ENCODE measurements at regions not wholly inside any gene's neighbourhood (a gene's known extent, or its start where the extent isn't known, plus 50 kb on each side); places are given as distances from the start of the nearest gene placed in this dataset.
"Not testable (repeated sequence)": the region's sequence is repeated elsewhere in the genome, so short reads cannot be mapped to it uniquely, and the experiment has no call there.

- DNase-seq (ENCODE audit: low spot score): no peak
Observed at GRCh38 chr6:134605034-134605433, 287.1 kb upstream of the SGK1 start.

- no peak for DNase-seq (ENCODE audit: low spot score)
Observed at GRCh38 chr6:134604014-134604676, 286.2 kb upstream of the SGK1 start.

- no peak for DNase-seq (ENCODE audit: low spot score)
Observed at GRCh38 chr6:134603561-134603960, 285.6 kb upstream of the SGK1 start.

- DNase-seq (ENCODE audit: low spot score): no peak
Observed at GRCh38 chr6:134602123-134602522, 284.2 kb upstream of the SGK1 start.

GRCh38 chr6:134600671-134601070, 282.8 kb upstream of the SGK1 start:
- DNase-seq (ENCODE audit: low spot score): no peak

GRCh38 chr6:134599079-134599478, 281.2 kb upstream of the SGK1 start:
- DNase-seq (ENCODE audit: low spot score): no peak

GRCh38 chr6:134596191-134596590, 278.3 kb upstream of the SGK1 start:
- no peak for DNase-seq (ENCODE audit: low spot score)

GRCh38 chr6:134594881-134595280, 277.0 kb upstream of the SGK1 start:
- no peak for DNase-seq (ENCODE audit: low spot score)

- DNase-seq (ENCODE audit: low spot score): no peak
Observed at GRCh38 chr6:134593887-134594286, 276.0 kb upstream of the SGK1 start.

GRCh38 chr6:134593442-134593841, 275.5 kb upstream of the SGK1 start:
- DNase-seq (ENCODE audit: low spot score): no peak

- DNase-seq (ENCODE audit: low spot score): no peak
Observed at GRCh38 chr6:134593024-134593423, 275.1 kb upstream of the SGK1 start.

GRCh38 chr6:134590449-134590848, 272.5 kb upstream of the SGK1 start:
- DNase-seq (ENCODE audit: low spot score): no peak

- no peak for DNase-seq (ENCODE audit: low spot score)
Observed at GRCh38 chr6:134590004-134590403, 272.1 kb upstream of the SGK1 start.

- DNase-seq (ENCODE audit: low spot score): no peak
Observed at GRCh38 chr6:134589512-134589911, 271.6 kb upstream of the SGK1 start.

GRCh38 chr6:134588267-134588666, 270.4 kb upstream of the SGK1 start:
- DNase-seq (ENCODE audit: low spot score): no peak

GRCh38 chr6:134585517-134585873, 267.6 kb upstream of the SGK1 start:
- DNase-seq (ENCODE audit: low spot score): no peak

- no peak for DNase-seq (ENCODE audit: low spot score)
Observed at GRCh38 chr6:134584847-134585516, 267.1 kb upstream of the SGK1 start.

GRCh38 chr6:134577998-134578397, 260.1 kb upstream of the SGK1 start:
- no peak for DNase-seq (ENCODE audit: low spot score)

GRCh38 chr6:134575221-134575620, 257.3 kb upstream of the SGK1 start:
- no peak for DNase-seq (ENCODE audit: low spot score)

- no peak for DNase-seq (ENCODE audit: low spot score)
Observed at GRCh38 chr6:134574491-134574890, 256.6 kb upstream of the SGK1 start.

- not testable (repeated sequence) for DNase-seq (ENCODE audit: low spot score)
Observed at GRCh38 chr6:134569996-134570395, 252.1 kb upstream of the SGK1 start.

- no peak for DNase-seq (ENCODE audit: low spot score)
Observed at GRCh38 chr6:134564705-134565104, 246.8 kb upstream of the SGK1 start.

- DNase-seq (ENCODE audit: low spot score): no peak
Observed at GRCh38 chr6:134560019-134560418, 242.1 kb upstream of the SGK1 start.

- no peak for DNase-seq (ENCODE audit: low spot score)
Observed at GRCh38 chr6:134557509-134557908, 239.6 kb upstream of the SGK1 start.
